H1 (cell line): ENCODE measurements at regions not wholly inside any gene's neighbourhood (a gene's known extent, or its start where the extent isn't known, plus 50 kb on each side); places are given as distances from the start of the nearest gene placed in this dataset.

ENCODE experiments used
- CTCF ChIA-PET: fragments of 300-600 bp; sonication (Branson Sonifier 250); formaldehyde crosslinking; loops from one replicate; lab custom pipeline; 2021; ENCODE audit not compliant: partially characterized antibody; lab: Charles Lee
- POLR2A ChIA-PET: fragments of 300-600 bp; sonication (Branson Sonifier 250); formaldehyde crosslinking; loops from one replicate; lab custom pipeline; 2021; ENCODE audit warnings: inconsistent platforms; ENCODE audit not compliant: partially characterized antibody; lab: Charles Lee
- DNase-seq, 2 experiments: peaks; one replicate each; pipeline versions ENCODE4 v3.0.0 to v3.0.0-alpha.2; 2010 to 2022; ENCODE audit warnings: low spot score in 2 of 2, low read depth in 1 of 2, mixed read lengths in 1 of 2
- FAIRE-seq: peaks from 2 replicates; lab custom pipeline; 2011; peaks lifted over from hg19 to GRCh38; lab: Jason Lieb, UNC
- H2AFZ ChIP-seq: 2 replicates; pipeline ENCODE4 v1.8.1; 2012; ENCODE audit warnings: low read length, inconsistent platforms
- H2AK5ac ChIP-seq: 2 replicates; pipeline ENCODE4 v1.6.1; 2013; ENCODE audit warnings: low read depth, low read length
- H2BK120ac ChIP-seq: replicated peaks from 2 replicates; pipeline ENCODE3; 2013; ENCODE audit warnings: low read depth, low read length, inconsistent platforms
- H2BK12ac ChIP-seq: 2 replicates; pipeline ENCODE4 v1.6.1; 2013; ENCODE audit warnings: low read depth, low read length
- H2BK15ac ChIP-seq: 2 replicates; pipeline ENCODE4 v1.6.1; 2013; ENCODE audit warnings: low read length
- H2BK20ac ChIP-seq: 2 replicates; pipeline ENCODE4 v1.6.1; 2013; ENCODE audit warnings: low read length
- H2BK5ac ChIP-seq: 2 replicates; pipeline ENCODE4 v1.6.1; 2013; ENCODE audit warnings: low read depth, low read length
- H3K14ac ChIP-seq: 2 replicates; pipeline ENCODE4 v1.6.1; 2013; ENCODE audit warnings: inconsistent platforms; ENCODE audit not compliant: insufficient read length
- H3K18ac ChIP-seq: 2 replicates; pipeline ENCODE4 v1.6.1; 2013; ENCODE audit warnings: low read length; ENCODE audit errors: extremely low read depth
- H3K23ac ChIP-seq: 2 replicates; pipeline ENCODE4 v1.6.1; 2013; ENCODE audit warnings: inconsistent platforms; ENCODE audit not compliant: insufficient read length
- H3K23me2 ChIP-seq: 2 replicates; pipeline ENCODE4 v1.6.1; 2013; ENCODE audit warnings: low read depth, low read length
- H3K27ac ChIP-seq: 2 replicates; pipeline ENCODE4 v1.6.1; 2011; ENCODE audit warnings: low read depth, low read length, inconsistent platforms
- H3K27me3 ChIP-seq, 4 experiments: replicated peaks in 1 of 4; 1 replicate in 1 of 4; 2 replicates in 3 of 4; pipeline versions ENCODE4 v1.6.1 to v1.8.1; 2011 to 2013; ENCODE audit warnings: low read length in 3 of 4, mild to moderate bottlenecking in 3 of 4, inconsistent platforms in 2 of 4, mixed read lengths in 2 of 4, moderate library complexity in 1 of 4; ENCODE audit not compliant: control insufficient read depth in 3 of 4, insufficient read depth in 3 of 4; ENCODE audit errors: extremely low read depth in 1 of 4
- H3K36me3 ChIP-seq, 4 experiments: 2 replicates each; pipeline versions ENCODE4 v1.6.1 to v1.8.1; 2011 to 2013; ENCODE audit warnings: mild to moderate bottlenecking in 4 of 4, low read length in 3 of 4, moderate library complexity in 2 of 4, control low read depth in 1 of 4, inconsistent platforms in 1 of 4; ENCODE audit not compliant: insufficient read depth in 4 of 4, control insufficient read depth in 2 of 4
- H3K4ac ChIP-seq: replicated peaks from 2 replicates; pipeline ENCODE3; 2013; ENCODE audit warnings: low read length, low read depth, mixed read lengths, inconsistent platforms; ENCODE audit not compliant: insufficient read length
- H3K4me1 ChIP-seq, 4 experiments: replicated peaks in 1 of 4; 1 replicate in 1 of 4; 2 replicates in 3 of 4; pipeline versions ENCODE4 v1.6.1 to v1.8.1; 2011 to 2013; ENCODE audit warnings: low read length in 3 of 4, inconsistent platforms in 2 of 4, mixed read lengths in 1 of 4; ENCODE audit not compliant: insufficient read depth in 4 of 4, control insufficient read depth in 3 of 4
- H3K4me2 ChIP-seq, 2 experiments: 2 replicates each; pipeline versions ENCODE4 v1.6.1 to v1.8.1; 2011 to 2013; ENCODE audit warnings: low read depth in 2 of 2, low read length in 2 of 2, control low read depth in 1 of 2, inconsistent platforms in 1 of 2, mild to moderate bottlenecking in 1 of 2; ENCODE audit not compliant: insufficient read depth in 1 of 2
- H3K4me3 ChIP-seq, 4 experiments: fragments of 200-600, 300-600 bp in 1 of 4; sonication (generic), shearing (Covaris generic), sonication (Bioruptor Twin) in 1 of 4; 2 replicates each; pipeline versions ENCODE4 v1.5.1 to v1.8.1; 2011 to 2016; ENCODE audit warnings: low read length in 4 of 4, low read depth in 3 of 4, control low read depth in 2 of 4, inconsistent platforms in 2 of 4, mild to moderate bottlenecking in 2 of 4, mixed read lengths in 1 of 4, moderate library complexity in 1 of 4; ENCODE audit not compliant: insufficient read depth in 2 of 4; ENCODE audit errors: extremely low read depth in 1 of 4
- H3K56ac ChIP-seq: replicated peaks from 2 replicates; pipeline ENCODE3; 2013; ENCODE audit warnings: low read depth, mild to moderate bottlenecking, mixed read lengths, low read length, inconsistent platforms; ENCODE audit not compliant: insufficient read length
- H3K79me1 ChIP-seq: 2 replicates; pipeline ENCODE4 v1.6.1; 2013; ENCODE audit warnings: low read depth, low read length, control low read depth
- H3K79me2 ChIP-seq, 2 experiments: 2 replicates each; pipeline versions ENCODE4 v1.6.1 to v1.8.1; 2012 to 2013; ENCODE audit warnings: low read length in 2 of 2, mild to moderate bottlenecking in 2 of 2, inconsistent platforms in 1 of 2; ENCODE audit not compliant: insufficient read depth in 2 of 2, control insufficient read depth in 1 of 2
- H3K9ac ChIP-seq, 4 experiments: replicated peaks in 1 of 4; 1 replicate in 1 of 4; 2 replicates in 3 of 4; pipeline versions ENCODE4 v1.6.1 to v1.8.1; 2011 to 2013; ENCODE audit warnings: low read depth in 3 of 4, low read length in 3 of 4, control low read depth in 2 of 4, mild to moderate bottlenecking in 2 of 4, moderate library complexity in 2 of 4, inconsistent platforms in 1 of 4; ENCODE audit errors: extremely low read depth in 1 of 4
- H3K9me3 ChIP-seq, 2 experiments: 2 replicates each; pipeline versions ENCODE4 v1.6.1 to v1.8.1; 2012 to 2013; ENCODE audit warnings: mild to moderate bottlenecking in 2 of 2, moderate library complexity in 2 of 2, control low read depth in 1 of 2, inconsistent platforms in 1 of 2, low read depth in 1 of 2, low read length in 1 of 2, mixed read lengths in 1 of 2; ENCODE audit not compliant: insufficient read depth in 2 of 2
- H4K20me1 ChIP-seq, 2 experiments: replicated peaks in 1 of 2; 2 replicates each; pipeline versions ENCODE3 to v1.8.1; 2011 to 2013; ENCODE audit warnings: inconsistent platforms in 2 of 2, low read length in 2 of 2, mild to moderate bottlenecking in 1 of 2; ENCODE audit not compliant: insufficient read depth in 2 of 2, control insufficient read depth in 1 of 2
- H4K5ac ChIP-seq: 2 replicates; pipeline ENCODE4 v1.6.1; 2013; ENCODE audit warnings: low read length, low read depth, mixed read lengths, inconsistent platforms; ENCODE audit not compliant: insufficient read length
- H4K8ac ChIP-seq: 2 replicates; pipeline ENCODE4 v1.8.0; 2013; ENCODE audit warnings: mild to moderate bottlenecking, moderate library complexity, low read length, inconsistent platforms; ENCODE audit not compliant: insufficient read depth; ENCODE audit errors: extremely low read depth
- H4K91ac ChIP-seq: replicated peaks from 2 replicates; pipeline ENCODE3; 2013; ENCODE audit warnings: low read length, mixed read lengths, inconsistent platforms; ENCODE audit not compliant: insufficient read length
- ASH2L ChIP-seq: fragments of 200-600, 300-600 bp; sonication (generic); IDR thresholded peaks from one replicate; pipeline ENCODE4 v1.7.1; 2017; ENCODE audit warnings: low read length
- ATF3 ChIP-seq: IDR thresholded peaks from 2 replicates; pipeline ENCODE4 v1.6.1; 2011; ENCODE audit warnings: low read depth, mild to moderate bottlenecking, low read length; ENCODE audit not compliant: insufficient read depth
- CBX5 ChIP-seq: fragments of 300-800, 300-1000 bp; sonication (generic); IDR thresholded peaks from 2 replicates; pipeline ENCODE4 v1.7.1; 2016; ENCODE audit warnings: antibody characterized with exemption, low read length, low read depth
- CBX8 ChIP-seq: fragments of 300-800, 300-1000 bp; sonication (generic); IDR thresholded peaks from 2 replicates; pipeline ENCODE4 v1.7.1; 2016; ENCODE audit warnings: low read depth, low read length, borderline replicate concordance
- CEBPB ChIP-seq: IDR thresholded peaks from 2 replicates; pipeline ENCODE4 v1.6.1; 2012; ENCODE audit warnings: low read depth, low read length
- EZH2 ChIP-seq: fragments of 200-600 bp; sonication (generic); IDR thresholded peaks from 2 replicates; pipeline ENCODE4 v1.7.1; 2012; ENCODE audit warnings: low read depth, mild to moderate bottlenecking, moderate library complexity, low read length, inconsistent platforms; ENCODE audit not compliant: severe bottlenecking
- KDM1A ChIP-seq: fragments of 200-600, 300-600 bp; sonication (generic); IDR thresholded peaks from 2 replicates; pipeline ENCODE4 v1.7.1; 2016; ENCODE audit warnings: mild to moderate bottlenecking, low read length, borderline replicate concordance
- KDM4A ChIP-seq: IDR thresholded peaks from one replicate; pipeline ENCODE4 v1.7.1; 2012; ENCODE audit warnings: low read depth, mild to moderate bottlenecking, moderate library complexity, low read length, inconsistent platforms; ENCODE audit not compliant: severe bottlenecking
- SP1 ChIP-seq: IDR thresholded peaks from 2 replicates; pipeline ENCODE4 v1.6.1; 2011; ENCODE audit warnings: low read depth, low read length
- SRF ChIP-seq: IDR thresholded peaks from 2 replicates; pipeline ENCODE4 v1.6.1; 2011; ENCODE audit warnings: mild to moderate bottlenecking, low read depth, low read length, moderate library complexity
- TAF1 ChIP-seq: IDR thresholded peaks from 2 replicates; pipeline ENCODE4 v1.6.1; 2011; ENCODE audit warnings: mild to moderate bottlenecking, low read depth, low read length
- TBP ChIP-seq: IDR thresholded peaks from 2 replicates; pipeline ENCODE4 v1.6.1; 2011; ENCODE audit warnings: low read depth, low read length, improper control_type of control experiment
- TEAD4 ChIP-seq: IDR thresholded peaks from 2 replicates; pipeline ENCODE4 v1.6.1; 2012; ENCODE audit warnings: low read depth, low read length, inconsistent platforms, mixed read lengths
- ZNF274 ChIP-seq: IDR thresholded peaks from 2 replicates; pipeline ENCODE4 v1.7.0; 2012; ENCODE audit warnings: low read length, borderline replicate concordance; ENCODE audit errors: extremely low read depth
- WGBS, 2 experiments: shearing (Covaris generic) in 1 of 2; methylation state at CpG; one replicate each; pipeline versions ENCODE4 v1.1.6 to v1.1.7; 2013 to 2015; ENCODE audit warnings: low lambda C conversion rate in 2 of 2, mixed read lengths in 2 of 2, inconsistent platforms in 1 of 2, low coverage in 1 of 2, missing lambda C conversion rate in 1 of 2; ENCODE audit not compliant: insufficient replicate concordance in 2 of 2, insufficient coverage in 1 of 2, insufficient read length in 1 of 2; ENCODE audit errors: extremely low coverage in 1 of 2, missing lambda C conversion rate in 1 of 2; 5-methylcytosine and 5-hydroxymethylcytosine counted together

- H3K9ac ChIP-seq = no peak overlapping the region
- no peaks in the 10 kb centered on the region for H3K27me3 ChIP-seq
- H4K8ac ChIP-seq = no peak overlapping the region
- WGBS, 2 experiments = 96% methylated on average over 2 of the region's 2 CpGs; no CpG with 5 or more reads in 1 of the 2 experiments
- H3K4me3 ChIP-seq = no peak overlapping the region
- H3K79me1 ChIP-seq = no peaks in the 10 kb centered on the region
- H2BK12ac ChIP-seq = no peak overlapping the region
- no peak overlapping the region for H3K4ac ChIP-seq
- H4K91ac ChIP-seq = no peak overlapping the region
- H3K56ac ChIP-seq = no peak overlapping the region
- no peak overlapping the region for H3K27ac ChIP-seq
- no peaks in the 10 kb centered on the region for H4K20me1 ChIP-seq
- H3K36me3 ChIP-seq = peaks cover 0 to 7% (median 0%) of the 10 kb centered on the region in 4 experiments; a peak in 2 of 8 replicates
- no peak overlapping the region for H2AK5ac ChIP-seq
- H3K4me1 ChIP-seq = peaks cover 0 to 2% (median 0%) of the 10 kb centered on the region in 4 experiments; a peak in 1 of 7 replicates
- no peaks in the 10 kb centered on the region for H3K79me2 ChIP-seq
- H3K23ac ChIP-seq = no peak overlapping the region
- ChIA-PET CTCF (interaction anchor here (1.2 to 6.2 kb wide), 3 partner anchors 411 to 1484 kb away, joined by 3 to 37 read pairs (median 9); no protein-coding TSS in a partner anchor), POLR2A (no interaction called here)
- H2BK20ac ChIP-seq = no peak overlapping the region
- H2BK15ac ChIP-seq = no peak overlapping the region
- H3K23me2 ChIP-seq = no peaks in the 10 kb centered on the region
- peaks cover 4 to 7% of the 10 kb centered on the region in 2 experiments; a peak in 2 of 4 replicates for H3K9me3 ChIP-seq
- no peak overlapping the region for H2BK5ac ChIP-seq
- no peak overlapping the region for H3K18ac ChIP-seq
- no peak overlapping the region for H3K14ac ChIP-seq
- FAIRE-seq (no peak), DNase-seq (no peak)
- H3K4me2 ChIP-seq = no peak overlapping the region
- H2AFZ ChIP-seq = no peak overlapping the region
- H2BK120ac ChIP-seq = no peak overlapping the region
- H4K5ac ChIP-seq = no peak overlapping the region
- TF ChIP-seq CEBPB = no peak
- no peak for TF ChIP-seq ATF3
- TF ChIP-seq TEAD4 = no peak
- TF ChIP-seq KDM1A = no peak
- TF ChIP-seq KDM4A = no peak
- no peak for TF ChIP-seq SP1
- TF ChIP-seq ZNF274 = no peak
- TF ChIP-seq SRF = no peak
- no peak for TF ChIP-seq CBX8
- TF ChIP-seq CBX5 = no peak
- TF ChIP-seq EZH2 = no peak
- no peak for TF ChIP-seq ASH2L
- TF ChIP-seq TBP = no peak
- no peak for TF ChIP-seq TAF1
Observed at GRCh38 chr21:28334407-28334806, 658.3 kb downstream of the LTN1 start.
